Fibroblast of the aortic adventitia (primary cell): ENCODE measurements at regions not wholly inside any gene's neighbourhood (a gene's known extent, or its start where the extent isn't known, plus 50 kb on each side); places are given as distances from the start of the nearest gene placed in this dataset.

Experiments used
- DNase-seq: peaks from one replicate; pipeline ENCODE4 v3.0.0-alpha.2; 2010; ENCODE audit warnings: low read depth
- H3K4me3 ChIP-seq: 2 replicates; pipeline ENCODE4 v1.5.1; 2011; ENCODE audit warnings: low read depth, mild to moderate bottlenecking, control low read depth, low read length, moderate library complexity
- CTCF ChIP-seq: IDR thresholded peaks from 2 replicates; pipeline ENCODE4 v1.5.1; 2011; ENCODE audit warnings: mild to moderate bottlenecking, low read length, control low read depth, inconsistent platforms; ENCODE audit not compliant: insufficient read depth

GRCh38 chr6:90877616-90878015, 290.7 kb upstream of the MAP3K7 start:
- TF ChIP-seq CTCF: no peak
- no peak overlapping the region for H3K4me3 ChIP-seq
- no peak for DNase-seq

GRCh38 chr6:90874931-90875330, 288.1 kb upstream of the MAP3K7 start:
- no peak overlapping the region for H3K4me3 ChIP-seq
- TF ChIP-seq CTCF: no peak
- no peak for DNase-seq

GRCh38 chr6:90872981-90873380, 286.1 kb upstream of the MAP3K7 start:
- H3K4me3 ChIP-seq: no peak overlapping the region
- no peak for DNase-seq
- no peak for TF ChIP-seq CTCF

- DNase-seq: no peak
- no peak overlapping the region for H3K4me3 ChIP-seq
- TF ChIP-seq CTCF: no peak
These were observed 283.7 kb upstream of the MAP3K7 start for GRCh38 chr6:90870561-90870960.

GRCh38 chr6:90868656-90869055, 281.8 kb upstream of the MAP3K7 start:
- no peak for DNase-seq
- TF ChIP-seq CTCF: no peak

GRCh38 chr6:90868256-90868655, 281.4 kb upstream of the MAP3K7 start:
- no peak for TF ChIP-seq CTCF
- no peak for DNase-seq
- H3K4me3 ChIP-seq: no peak overlapping the region

More at GRCh38 chr6:90868656-90869055, 281.8 kb upstream of the MAP3K7 start:
- H3K4me3 ChIP-seq: no peak overlapping the region

- no peak overlapping the region for H3K4me3 ChIP-seq
- no peak for DNase-seq
- no peak for TF ChIP-seq CTCF
These were observed 278.6 kb upstream of the MAP3K7 start for GRCh38 chr6:90865513-90865912.
